NT2/D1 (cell line): ENCODE measurements at regions not wholly inside any gene's neighbourhood (a gene's known extent, or its start where the extent isn't known, plus 50 kb on each side); places are given as distances from the start of the nearest gene placed in this dataset.

Source experiments
- DNase-seq: peaks from one replicate; pipeline ENCODE4 v3.0.0-alpha.2; 2011; ENCODE audit warnings: low read depth, low spot score
- H3K27me3 ChIP-seq: 2 replicates; pipeline ENCODE4 v1.6.0; 2011; ENCODE audit warnings: mild to moderate bottlenecking; ENCODE audit not compliant: insufficient read length, insufficient read depth
- H3K36me3 ChIP-seq: 2 replicates; pipeline ENCODE4 v1.6.1; 2011; ENCODE audit warnings: mild to moderate bottlenecking, low read length, mixed read lengths; ENCODE audit not compliant: insufficient read depth, insufficient read length
- H3K4me1 ChIP-seq: 2 replicates; pipeline ENCODE4 v1.5.1; 2011; ENCODE audit not compliant: insufficient read depth, insufficient read length
- H3K4me3 ChIP-seq: 2 replicates; pipeline ENCODE4 v1.5.1; 2011; ENCODE audit warnings: low read depth; ENCODE audit not compliant: insufficient read length
- H3K9ac ChIP-seq: 2 replicates; pipeline ENCODE4 v1.6.0; 2011; ENCODE audit warnings: low read depth; ENCODE audit not compliant: insufficient read length
- H3K9me3 ChIP-seq: 2 replicates; pipeline ENCODE4 v1.5.1; 2011; ENCODE audit warnings: mild to moderate bottlenecking, low read length; ENCODE audit not compliant: insufficient read depth
- SUZ12 ChIP-seq: IDR thresholded peaks from 2 replicates; pipeline ENCODE4 v1.6.1; 2011; ENCODE audit not compliant: insufficient read length, insufficient read depth; ENCODE audit errors: extremely low read depth
- YY1 ChIP-seq: IDR thresholded peaks from 2 replicates; pipeline ENCODE4 v1.6.1; 2011; ENCODE audit not compliant: insufficient read length, insufficient read depth
- ZNF274 ChIP-seq: IDR thresholded peaks from 2 replicates; pipeline ENCODE4 v1.6.1; 2011; ENCODE audit warnings: mild to moderate bottlenecking, low read depth, low read length

DNA sequence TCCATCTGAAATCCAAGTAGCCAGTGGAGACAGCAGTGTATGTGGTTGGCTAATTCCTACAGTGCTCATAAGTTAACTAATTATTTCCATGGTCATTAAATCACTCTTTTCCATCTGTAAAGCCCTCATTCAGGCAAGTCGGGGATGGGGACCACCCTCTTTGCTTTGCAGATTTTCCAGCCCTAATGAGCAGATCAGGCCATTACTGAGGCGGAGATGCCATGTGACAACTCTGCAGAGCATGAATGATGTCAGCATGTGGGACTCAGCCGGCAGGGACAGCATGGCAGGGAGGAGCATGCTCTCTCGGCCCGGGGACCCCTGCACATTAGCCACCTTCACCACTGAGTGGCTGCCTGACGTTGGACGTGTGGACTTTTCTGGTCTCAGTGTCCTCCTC, 623.3 kb upstream of the CDH4 start:
- H3K9me3 ChIP-seq, result no peaks in the 10 kb centered on the region
- H3K36me3 ChIP-seq, result no peaks in the 10 kb centered on the region
- H3K4me3 ChIP-seq, result no peak overlapping the region
- TF ChIP-seq YY1 (no peak), SUZ12 (no peak), ZNF274 (no peak)
- peaks cover 12% of the 10 kb centered on the region for H3K27me3 ChIP-seq
- H3K4me1 ChIP-seq, result no peaks in the 10 kb centered on the region
- no peak overlapping the region for H3K9ac ChIP-seq
- DNase-seq, result no peak

- Histone ChIP-seq H3K9ac (no peak overlapping the region), H3K36me3 (no peaks in the 10 kb centered on the region), H3K4me1 (no peaks in the 10 kb centered on the region), H3K27me3 (peaks cover 12% of the 10 kb centered on the region), H3K9me3 (no peaks in the 10 kb centered on the region), H3K4me3 (no peak overlapping the region)
- TF ChIP-seq YY1, result no peak
- TF ChIP-seq SUZ12, result no peak
- TF ChIP-seq ZNF274, result no peak
- DNase-seq, result no peak
Measured at GRCh38 chr20:60629206-60629605, 622.9 kb upstream of the CDH4 start.

DNA sequence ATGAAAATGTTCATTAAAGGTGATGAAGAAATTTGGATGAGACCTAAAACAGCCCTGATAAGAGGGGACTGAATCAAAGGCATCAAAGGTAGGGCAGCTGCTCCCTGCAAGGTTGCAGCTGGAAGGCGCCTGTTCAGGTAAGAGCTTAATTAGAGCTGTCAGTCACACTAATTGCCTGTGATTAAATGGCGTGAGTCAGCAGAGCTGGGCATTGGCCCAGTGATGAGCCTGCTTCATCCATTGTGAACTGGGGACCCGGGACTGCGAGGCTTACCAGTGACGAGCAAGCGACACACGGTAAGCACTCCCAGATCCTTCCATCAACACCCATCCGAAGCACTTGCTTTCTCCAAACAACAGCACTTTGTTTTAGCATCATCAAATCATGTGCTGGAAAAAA, 621.5 kb upstream of the CDH4 start:
- peaks cover 12% of the 10 kb centered on the region for H3K27me3 ChIP-seq
- no peak overlapping the region for H3K9ac ChIP-seq
- no peak overlapping the region for H3K4me3 ChIP-seq
- no peaks in the 10 kb centered on the region for H3K36me3 ChIP-seq
- DNase-seq, result no peak
- H3K4me1 ChIP-seq, result no peaks in the 10 kb centered on the region
- H3K9me3 ChIP-seq, result no peaks in the 10 kb centered on the region
- no peak for TF ChIP-seq SUZ12

GRCh38 chr20:60631585-60632287, 620.3 kb upstream of the CDH4 start:
- Histone ChIP-seq H3K4me1 (no peaks in the 10 kb centered on the region), H3K4me3 (no peak overlapping the region), H3K9ac (no peak overlapping the region), H3K36me3 (no peaks in the 10 kb centered on the region), H3K9me3 (no peaks in the 10 kb centered on the region), H3K27me3 (peaks cover 12% of the 10 kb centered on the region)
- TF ChIP-seq YY1 (no peak), ZNF274 (no peak)
- no peak for DNase-seq

- Histone ChIP-seq H3K9ac (no peak overlapping the region), H3K4me3 (no peak overlapping the region), H3K4me1 (no peaks in the 10 kb centered on the region), H3K36me3 (no peaks in the 10 kb centered on the region), H3K27me3 (peaks cover 12% of the 10 kb centered on the region), H3K9me3 (no peaks in the 10 kb centered on the region)
- DNase-seq, result no peak
- no peak for TF ChIP-seq SUZ12
- TF ChIP-seq YY1, result no peak
- no peak for TF ChIP-seq ZNF274
Measured at GRCh38 chr20:60632391-60633262, 619.4 kb upstream of the CDH4 start.

DNA sequence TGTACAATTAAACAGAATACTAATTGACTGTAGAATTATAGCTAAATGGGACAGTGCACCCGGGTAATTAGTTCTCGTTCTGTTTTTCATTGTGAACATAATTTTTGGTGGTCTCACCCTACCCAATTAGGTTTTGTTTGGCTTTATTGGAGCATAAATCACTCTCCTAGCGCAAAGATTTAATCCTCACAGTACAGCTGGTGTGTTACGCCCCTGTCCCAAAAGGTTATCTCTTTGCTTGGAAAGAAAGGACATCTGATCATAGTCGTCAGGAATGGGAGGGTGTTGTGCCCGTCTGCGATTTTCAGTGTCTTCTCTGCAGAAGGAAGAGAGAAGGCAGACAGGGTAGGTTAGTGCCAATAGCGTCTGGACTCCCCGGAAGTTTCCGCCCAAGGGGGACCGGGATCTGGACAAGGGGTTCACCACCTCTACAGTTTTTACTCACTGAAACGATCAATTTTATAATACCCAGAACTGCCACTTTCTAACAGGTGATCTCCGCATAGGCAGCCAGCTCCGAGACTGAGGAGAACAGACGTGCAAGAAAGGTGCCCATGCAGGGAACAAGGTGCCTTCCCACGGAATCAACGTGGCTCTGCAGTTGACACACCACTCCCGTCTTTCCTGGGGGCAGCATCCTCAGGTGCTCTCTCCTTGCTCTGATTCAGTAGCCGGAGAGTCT, 617.4 kb upstream of the CDH4 start:
- TF ChIP-seq ZNF274 (no peak), SUZ12 (no peak), YY1 (no peak)
- Histone ChIP-seq H3K9ac (no peak overlapping the region), H3K27me3 (peaks cover 12% of the 10 kb centered on the region), H3K4me3 (no peak overlapping the region), H3K4me1 (peaks cover 2% of the 10 kb centered on the region), H3K9me3 (no peaks in the 10 kb centered on the region), H3K36me3 (no peaks in the 10 kb centered on the region)
- DNase-seq, result no peak

DNA sequence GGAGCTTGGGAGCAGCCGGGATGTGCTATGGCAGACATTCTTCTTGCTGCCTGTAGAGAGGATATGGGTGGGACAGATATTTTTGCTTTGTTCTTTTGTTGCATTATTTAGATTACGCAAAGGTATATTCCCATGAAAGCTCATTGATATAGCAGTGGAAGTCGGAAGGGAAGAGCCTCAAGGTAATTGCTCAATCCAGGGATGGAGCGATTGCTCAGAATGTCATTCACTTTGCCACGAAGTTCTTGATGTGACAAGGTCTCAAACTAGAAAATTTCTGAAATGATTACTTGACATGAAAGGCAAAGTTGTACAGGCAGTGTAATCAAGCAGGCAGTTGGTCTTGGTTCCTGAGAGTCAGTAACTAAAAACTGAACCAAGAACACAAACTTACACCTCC, 615.6 kb upstream of the CDH4 start:
- DNase-seq, result no peak
- no peaks in the 10 kb centered on the region for H3K9me3 ChIP-seq
- no peak overlapping the region for H3K9ac ChIP-seq
- peaks cover 2% of the 10 kb centered on the region for H3K4me1 ChIP-seq
- TF ChIP-seq ZNF274 (no peak), YY1 (no peak), SUZ12 (no peak)
- no peaks in the 10 kb centered on the region for H3K36me3 ChIP-seq
- no peak overlapping the region for H3K4me3 ChIP-seq
- H3K27me3 ChIP-seq, result peaks cover 8% of the 10 kb centered on the region
